ENCODE measurements at regions not wholly inside any gene's neighbourhood (a gene's known extent, or its start where the extent isn't known, plus 50 kb on each side); places are given as distances from the start of the nearest gene placed in this dataset.

GRCh38 chr10:131775833-131776232 lies 125.0 kb upstream of the PPP2R2D start:
- ChIA-PET CTCF (no interaction called here), POLR2A (no interaction called here)
- TF ChIP-seq CTCF (IDR thresholded peaks at IDR 0.05; ENCODE audit: insufficient read depth, low read length, missing control alignments) = no peak
- no peak overlapping the region for H3K4me3 ChIP-seq (ENCODE audit: low read depth, low read length)
- DNase-seq (ENCODE audit: low read depth, low spot score) = no peak

- DNase-seq (ENCODE audit: low read depth, low spot score) = no peak
- TF ChIP-seq CTCF (IDR thresholded peaks at IDR 0.05; ENCODE audit: insufficient read depth, low read length, missing control alignments) = no peak
- no peak overlapping the region for H3K4me3 ChIP-seq (ENCODE audit: low read depth, low read length)
- POLR2A ChIA-PET = no interaction called here
- CTCF ChIA-PET = no interaction called here
Observed at GRCh38 chr10:131776496-131776895, 124.3 kb upstream of the PPP2R2D start.

- DNase-seq (ENCODE audit: low read depth, low spot score) = no peak
- H3K4me3 ChIP-seq (ENCODE audit: low read depth, low read length) = no peak overlapping the region
- POLR2A ChIA-PET = no interaction called here
- CTCF ChIA-PET = no interaction called here
- TF ChIP-seq CTCF (IDR thresholded peaks at IDR 0.05; ENCODE audit: insufficient read depth, low read length, missing control alignments) = no peak
Observed at GRCh38 chr10:131777162-131777561, 123.6 kb upstream of the PPP2R2D start.

- no peak for TF ChIP-seq CTCF (IDR thresholded peaks at IDR 0.05; ENCODE audit: insufficient read depth, low read length, missing control alignments)
- CTCF ChIA-PET = no interaction called here
- no peak overlapping the region for H3K4me3 ChIP-seq (ENCODE audit: low read depth, low read length)
- POLR2A ChIA-PET = no interaction called here
- no peak for DNase-seq (ENCODE audit: low read depth, low spot score)
Observed at GRCh38 chr10:131777921-131778320, 122.9 kb upstream of the PPP2R2D start.

GRCh38 chr10:131778385-131778784 lies 122.4 kb upstream of the PPP2R2D start:
- no peak for TF ChIP-seq CTCF (IDR thresholded peaks at IDR 0.05; ENCODE audit: insufficient read depth, low read length, missing control alignments)
- no peak for DNase-seq (ENCODE audit: low read depth, low spot score)
- ChIA-PET CTCF (no interaction called here), POLR2A (no interaction called here)
- no peak overlapping the region for H3K4me3 ChIP-seq (ENCODE audit: low read depth, low read length)

- POLR2A ChIA-PET = no interaction called here
- no peak for TF ChIP-seq CTCF (IDR thresholded peaks at IDR 0.05; ENCODE audit: insufficient read depth, low read length, missing control alignments)
- CTCF ChIA-PET = no interaction called here
Observed at GRCh38 chr10:131778842-131779241, 122.0 kb upstream of the PPP2R2D start.

More at GRCh38 chr10:131778842-131779241, 122.0 kb upstream of the PPP2R2D start:
- no peak overlapping the region for H3K4me3 ChIP-seq (ENCODE audit: low read depth, low read length)
- DNase-seq (ENCODE audit: low read depth, low spot score) = no peak
